ENCODE measurements at regions not wholly inside any gene's neighbourhood (a gene's known extent, or its start where the extent isn't known, plus 50 kb on each side); places are given as distances from the start of the nearest gene placed in this dataset.

- ChIA-PET CTCF (interaction anchor here (0.6 to 1.8 kb wide), 3 partner anchors 13 to 134 kb away, joined by 3 to 5 read pairs (median 3); no protein-coding TSS in a partner anchor), POLR2A (no interaction called here)
- H3K36me3 ChIP-seq (ENCODE audit: control insufficient read depth, insufficient read depth, low read length): no peaks in the 10 kb centered on the region
- DNase-seq (ENCODE audit: low read depth): no peak
- H3K4me3 ChIP-seq (ENCODE audit: low read depth, low read length): no peak overlapping the region
- peaks cover 9% of the 10 kb centered on the region for H3K27me3 ChIP-seq (ENCODE audit: control insufficient read depth, insufficient read depth, low read length)
- no peak for TF ChIP-seq CTCF (IDR thresholded peaks at IDR 0.05; ENCODE audit: insufficient read depth, low read depth, low read length)
Observed at GRCh38 chr10:70974351-70974901, 86.1 kb upstream of the PCBD1 start.

DNA sequence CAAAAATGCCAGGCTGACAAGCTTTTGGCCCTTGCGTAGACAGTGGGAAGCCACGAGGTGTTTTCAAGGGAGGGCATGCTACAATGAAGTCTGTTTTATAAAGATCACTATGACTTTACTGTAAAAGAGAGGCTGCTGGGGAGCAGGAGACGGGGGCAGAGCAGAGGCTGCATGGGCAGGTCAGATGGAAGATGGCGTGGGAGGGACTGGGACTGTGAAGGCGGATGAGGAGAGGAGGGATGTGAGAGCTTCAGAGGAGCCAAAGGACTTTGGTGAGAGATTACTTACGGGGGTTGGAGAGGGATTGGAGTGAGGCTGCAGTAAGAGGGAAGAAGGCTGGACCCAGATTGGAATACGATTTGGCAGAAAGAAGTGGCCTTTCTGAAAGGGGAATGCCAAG lies 86.6 kb upstream of the PCBD1 start:
- Histone ChIP-seq H3K4me3 (ENCODE audit: low read depth, low read length) (no peak overlapping the region), H3K27me3 (ENCODE audit: control insufficient read depth, insufficient read depth, low read length) (peaks cover 9% of the 10 kb centered on the region), H3K36me3 (ENCODE audit: control insufficient read depth, insufficient read depth, low read length) (no peaks in the 10 kb centered on the region)
- no peak for DNase-seq (ENCODE audit: low read depth)
- no peak for TF ChIP-seq CTCF (IDR thresholded peaks at IDR 0.05; ENCODE audit: insufficient read depth, low read depth, low read length)
- ChIA-PET CTCF (interaction anchor here (1.3 to 1.8 kb wide), 2 partner anchors 12 to 72 kb away, joined by 3 to 5 read pairs; no protein-coding TSS in a partner anchor), POLR2A (no interaction called here)

DNA sequence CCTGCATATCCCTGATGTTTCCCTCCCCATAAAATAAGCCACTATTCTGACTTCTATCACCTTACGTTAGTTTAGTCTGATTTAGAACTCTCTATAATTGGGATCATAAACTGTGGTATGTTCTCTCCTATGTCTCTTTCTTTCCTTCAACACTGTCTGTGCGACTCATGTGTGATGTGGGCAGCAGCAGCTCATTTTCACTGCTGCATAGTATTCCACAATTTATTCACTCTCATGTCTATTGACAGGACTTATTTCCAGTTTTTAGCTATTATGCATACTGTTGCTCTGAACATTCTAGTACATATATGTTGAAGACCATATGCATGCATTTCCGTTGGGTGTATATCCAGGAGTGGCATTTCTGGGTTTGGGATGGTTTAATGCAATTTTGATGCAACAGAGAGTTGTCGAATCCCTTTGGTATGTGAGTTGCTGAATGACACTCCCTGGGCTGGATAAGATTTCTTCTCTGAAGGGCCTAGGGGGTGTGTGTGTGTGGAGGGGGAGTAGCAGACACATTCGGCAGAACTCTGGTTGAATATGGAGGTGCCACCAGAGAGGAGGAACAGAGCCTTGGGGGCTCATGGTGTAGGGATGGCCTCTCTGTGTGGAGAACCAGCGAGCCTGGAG lies 87.8 kb upstream of the PCBD1 start:
- DNase-seq (ENCODE audit: low read depth): no peak
- CTCF ChIA-PET: interaction anchor here (1.8 kb wide), 1 partner anchor 73 kb away, joined by 5 read pairs; no protein-coding TSS in a partner anchor
- Histone ChIP-seq H3K27me3 (ENCODE audit: control insufficient read depth, insufficient read depth, low read length) (peaks cover 5% of the 10 kb centered on the region), H3K4me3 (ENCODE audit: low read depth, low read length) (no peak overlapping the region), H3K36me3 (ENCODE audit: control insufficient read depth, insufficient read depth, low read length) (no peaks in the 10 kb centered on the region)
- no peak for TF ChIP-seq CTCF (IDR thresholded peaks at IDR 0.05; ENCODE audit: insufficient read depth, low read depth, low read length)
- POLR2A ChIA-PET: no interaction called here

- Histone ChIP-seq H3K36me3 (ENCODE audit: control insufficient read depth, insufficient read depth, low read length) (no peaks in the 10 kb centered on the region), H3K27me3 (ENCODE audit: control insufficient read depth, insufficient read depth, low read length) (peaks cover 6% of the 10 kb centered on the region), H3K4me3 (ENCODE audit: low read depth, low read length) (no peak overlapping the region)
- no peak for TF ChIP-seq CTCF (IDR thresholded peaks at IDR 0.05; ENCODE audit: insufficient read depth, low read depth, low read length)
- ChIA-PET POLR2A (no interaction called here), CTCF (no interaction called here)
- no peak for DNase-seq (ENCODE audit: low read depth)
Observed at GRCh38 chr10:70977625-70978024, 89.3 kb upstream of the PCBD1 start.

GRCh38 chr10:70978181-70978580 lies 89.8 kb upstream of the PCBD1 start:
- Histone ChIP-seq H3K4me3 (ENCODE audit: low read depth, low read length) (no peak overlapping the region), H3K36me3 (ENCODE audit: control insufficient read depth, insufficient read depth, low read length) (no peaks in the 10 kb centered on the region), H3K27me3 (ENCODE audit: control insufficient read depth, insufficient read depth, low read length) (peaks cover 12% of the 10 kb centered on the region)
- TF ChIP-seq CTCF (IDR thresholded peaks at IDR 0.05; ENCODE audit: insufficient read depth, low read depth, low read length): no peak
- ChIA-PET CTCF (interaction anchor here (0.9 kb wide), 1 partner anchor 293 kb away, joined by 3 read pairs; no protein-coding TSS in a partner anchor), POLR2A (no interaction called here)
- DNase-seq (ENCODE audit: low read depth): no peak

Data from BJ (cell line).